Right cardiac atrium (tissue), 5 donors: ENCODE measurements at regions not wholly inside any gene's neighbourhood (a gene's known extent, or its start where the extent isn't known, plus 50 kb on each side); places are given as distances from the start of the nearest gene placed in this dataset.

Experiments
- ATAC-seq, 2 donors: fragments of 200-7000 bp; cut with Tn5 transposase; one replicate each; pipeline versions ENCODE4 v1.8.0 to v1.9.1; 2020; ENCODE audit warnings: moderate library complexity in 2 of 2, mild to moderate bottlenecking in 1 of 2
- DNase-seq, 3 donors: peaks; one replicate each; pipeline ENCODE4 v3.0.0-alpha.2; 2020
- H3K27ac ChIP-seq: one replicate; pipeline ENCODE4 v1.5.1; 2013; ENCODE audit warnings: mild to moderate bottlenecking, low read length, control low read depth, moderate library complexity
- H3K27me3 ChIP-seq: one replicate; pipeline ENCODE4 v1.6.1; 2013; ENCODE audit not compliant: control insufficient read depth, insufficient read depth
- H3K4me1 ChIP-seq: one replicate; pipeline ENCODE4 v1.6.1; 2013; ENCODE audit warnings: low read length; ENCODE audit not compliant: control insufficient read depth, insufficient read depth
- H3K4me3 ChIP-seq: one replicate; pipeline ENCODE4 v1.5.1; 2013; ENCODE audit warnings: low read length, control low read depth
- H3K9me3 ChIP-seq: one replicate; pipeline ENCODE4 v1.6.1; 2013; ENCODE audit warnings: low read length; ENCODE audit not compliant: control insufficient read depth
- WGBS: extraction: QIAGEN DNeasy Blood & Tissue Kit; methylation state at CpG from one replicate; pipeline ENCODE4 v1.1.7; 2013; 5-methylcytosine and 5-hydroxymethylcytosine counted together
- intact Hi-C, 4 donors: fragments of 100-400 bp; cut with DNase I; formaldehyde crosslinking; loops; one replicate each; pipeline versions ENCODE4 v1.11.0 to v1.14.0; 2022 to 2023
- donor health status: healthy with polysubstance abuse.
- donor health status: DM: no; HTN: yes; CAD: no.
- donor health status: DM: no; HTN: no; CAD: no.
- donor health status: DM: no; HTN: yes; CAD: no; lungs with severe emphysema.
- donor health status: DM: yes; HTN: yes; CAD: no.

DNA sequence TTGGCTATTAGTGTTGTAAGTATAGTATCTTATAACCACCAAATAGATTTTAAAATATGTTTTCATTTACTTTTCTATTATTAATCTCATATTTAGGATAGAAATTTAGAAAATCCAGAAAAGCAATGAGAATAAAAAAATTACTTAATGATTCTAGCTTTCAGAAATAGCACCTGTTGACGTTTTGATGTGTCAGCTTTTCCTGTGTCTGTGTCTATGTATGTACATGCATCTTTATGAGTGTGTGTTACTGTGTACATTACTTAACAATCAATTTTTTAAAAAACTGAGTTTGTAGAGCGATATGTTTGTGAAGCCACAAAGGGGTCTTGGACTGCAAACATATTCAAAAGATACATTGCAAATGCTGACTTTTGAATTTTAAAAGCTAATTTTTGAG lies 526.9 kb downstream of the BCKDHB start:
- ATAC-seq (no peak), DNase-seq (no peak)
- H3K27ac ChIP-seq, result no peak overlapping the region
- no peaks in the 10 kb centered on the region for H3K9me3 ChIP-seq
- WGBS, result 34% methylated on average over 2 of the region's 2 CpGs
- H3K4me1 ChIP-seq, result no peaks in the 10 kb centered on the region
- H3K27me3 ChIP-seq, result no peaks in the 10 kb centered on the region
- H3K4me3 ChIP-seq, result no peak overlapping the region
- intact Hi-C loops, result no loop called here

DNA sequence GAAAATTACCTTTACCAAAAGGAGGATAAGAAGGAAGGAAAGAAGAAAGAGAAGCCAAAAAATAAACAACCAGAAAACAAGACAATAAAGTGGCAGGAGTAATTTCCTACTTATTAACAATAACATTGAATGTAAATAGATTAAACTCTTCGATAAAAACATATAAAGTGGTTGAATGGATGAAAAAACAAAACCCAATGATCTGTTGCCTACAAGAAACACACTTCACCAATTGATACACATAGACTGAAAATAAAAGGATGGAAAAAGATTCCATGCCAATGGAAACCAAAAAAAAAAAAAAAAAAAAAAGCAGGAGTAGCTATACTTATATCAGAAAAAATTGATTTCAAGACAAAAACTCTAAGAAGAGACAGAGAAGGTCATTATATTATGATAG lies 518.9 kb downstream of the BCKDHB start:
- H3K4me1 ChIP-seq, result no peaks in the 10 kb centered on the region
- ATAC-seq (no peak), DNase-seq (no peak)
- H3K9me3 ChIP-seq, result no peaks in the 10 kb centered on the region
- intact Hi-C loops, result no loop called here
- no peak overlapping the region for H3K27ac ChIP-seq
- H3K27me3 ChIP-seq, result no peaks in the 10 kb centered on the region
- WGBS, result 85% methylated on average over 1 of the region's 1 CpG
- H3K4me3 ChIP-seq, result no peak overlapping the region

DNA sequence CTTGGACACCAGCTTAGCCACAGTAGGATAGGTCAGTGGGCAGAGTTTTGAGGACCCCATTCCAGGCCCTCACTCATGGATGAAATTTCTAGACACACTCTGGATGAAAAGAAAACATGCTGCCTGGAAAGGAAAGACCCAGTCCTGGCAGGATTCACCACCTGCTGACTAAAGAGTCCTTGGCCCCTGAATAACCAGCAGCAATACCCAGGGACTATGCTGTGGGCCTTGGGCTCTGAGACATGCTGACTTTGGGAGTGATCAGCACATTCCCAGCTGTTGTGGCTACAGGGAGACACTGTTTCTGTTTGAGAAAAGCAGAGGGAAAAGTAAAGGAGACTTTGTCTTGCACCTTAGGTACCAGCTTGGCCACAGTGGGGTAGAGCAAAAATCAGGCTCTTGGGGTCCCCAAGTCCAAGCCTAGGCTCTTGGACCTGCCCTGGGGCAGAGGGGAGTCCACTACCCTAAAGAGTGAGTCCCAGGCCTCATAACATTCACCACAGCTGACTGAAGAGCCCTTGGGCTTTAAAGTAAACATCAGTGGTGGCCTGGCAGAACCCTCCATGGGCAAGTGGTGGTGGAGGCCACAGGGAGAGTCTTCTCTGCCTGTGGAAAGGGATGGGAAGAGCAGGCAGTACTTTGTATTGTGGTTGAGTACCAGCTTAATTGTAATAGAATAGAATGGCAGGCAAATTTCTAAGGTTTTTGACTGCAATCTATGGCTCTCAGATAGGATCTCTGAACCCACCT lies 516.8 kb downstream of the BCKDHB start:
- DNase-seq (no peak), ATAC-seq (no peak)
- Histone ChIP-seq H3K4me3 (no peak overlapping the region), H3K9me3 (no peaks in the 10 kb centered on the region), H3K4me1 (no peaks in the 10 kb centered on the region), H3K27me3 (no peaks in the 10 kb centered on the region), H3K27ac (no peak overlapping the region)
- intact Hi-C loops, result no loop called here

DNA sequence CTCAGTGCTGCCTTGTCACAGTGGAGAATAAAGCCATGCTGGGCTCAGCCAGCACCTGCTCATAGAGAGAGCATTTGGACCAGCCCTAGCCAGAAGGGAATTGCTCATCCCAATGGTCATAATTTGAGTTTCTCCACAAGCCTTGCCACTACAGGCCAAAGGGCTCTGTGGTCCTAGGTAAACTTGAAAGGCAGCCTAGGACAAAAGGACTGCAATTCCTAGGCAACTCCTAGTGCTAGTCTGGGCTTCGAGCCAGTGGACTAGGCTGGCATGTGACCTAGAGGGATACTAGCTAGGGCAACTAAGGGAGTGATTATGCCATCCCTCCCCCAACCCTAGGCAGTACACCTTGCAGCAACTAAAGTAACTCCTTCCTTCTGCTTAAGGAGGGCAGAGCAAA lies 516.2 kb downstream of the BCKDHB start:
- intact Hi-C loops, result no loop called here
- WGBS, result 74% methylated on average over 1 of the region's 1 CpG
- Histone ChIP-seq H3K4me1 (no peaks in the 10 kb centered on the region), H3K27me3 (no peaks in the 10 kb centered on the region), H3K4me3 (no peak overlapping the region), H3K27ac (no peak overlapping the region), H3K9me3 (no peaks in the 10 kb centered on the region)
- DNase-seq (peak in 2 of 3 donors; percentile 26 to 42), ATAC-seq (peak in 1 of 2 donors; percentile 71)

DNA sequence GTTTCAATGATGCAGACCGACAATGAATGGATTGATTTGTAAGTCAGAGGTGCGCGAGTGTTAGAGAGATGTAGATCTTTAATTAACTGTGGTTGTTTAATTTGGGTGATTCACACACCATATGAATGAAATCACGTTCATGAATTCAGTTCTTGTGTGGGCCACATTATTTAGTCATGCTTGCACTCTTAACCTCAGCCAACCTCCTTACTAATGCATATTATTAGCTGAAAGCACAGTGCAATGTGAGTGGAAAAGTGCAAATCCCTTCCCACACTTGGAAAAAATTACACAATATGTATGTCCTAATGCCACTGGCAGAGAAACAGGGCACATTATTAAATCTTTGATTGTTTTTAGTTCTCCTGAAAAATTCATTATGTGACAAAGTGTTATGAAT lies 512.5 kb downstream of the BCKDHB start:
- no peak for DNase-seq
- Histone ChIP-seq H3K27me3 (no peaks in the 10 kb centered on the region), H3K9me3 (no peaks in the 10 kb centered on the region), H3K4me3 (no peak overlapping the region), H3K27ac (no peak overlapping the region), H3K4me1 (no peaks in the 10 kb centered on the region)
- no peak for ATAC-seq
- 80% methylated on average over 4 of the region's 4 CpGs for WGBS
- intact Hi-C loops, result no loop called here

DNA sequence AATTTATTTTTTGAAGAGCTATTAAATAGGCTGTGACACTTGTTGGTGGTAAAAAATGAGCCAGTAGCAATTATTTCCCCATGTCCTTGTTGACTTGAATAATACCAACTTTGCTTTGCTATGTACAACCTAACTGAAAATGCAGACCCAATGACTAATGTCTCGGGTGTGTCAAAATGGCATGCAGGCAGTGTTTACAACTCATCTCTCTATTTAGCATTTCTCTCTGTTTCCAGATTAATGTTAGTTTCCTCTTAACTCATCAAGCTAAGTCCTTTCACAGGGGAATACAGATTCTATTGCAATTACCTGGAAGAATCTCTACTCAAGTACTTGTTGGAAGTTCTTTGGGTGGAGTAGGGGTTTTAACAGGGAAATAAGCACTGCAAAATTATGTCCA lies 504.4 kb downstream of the BCKDHB start:
- WGBS, result 83% methylated on average over 1 of the region's 1 CpG
- ATAC-seq, result no peak

DNA sequence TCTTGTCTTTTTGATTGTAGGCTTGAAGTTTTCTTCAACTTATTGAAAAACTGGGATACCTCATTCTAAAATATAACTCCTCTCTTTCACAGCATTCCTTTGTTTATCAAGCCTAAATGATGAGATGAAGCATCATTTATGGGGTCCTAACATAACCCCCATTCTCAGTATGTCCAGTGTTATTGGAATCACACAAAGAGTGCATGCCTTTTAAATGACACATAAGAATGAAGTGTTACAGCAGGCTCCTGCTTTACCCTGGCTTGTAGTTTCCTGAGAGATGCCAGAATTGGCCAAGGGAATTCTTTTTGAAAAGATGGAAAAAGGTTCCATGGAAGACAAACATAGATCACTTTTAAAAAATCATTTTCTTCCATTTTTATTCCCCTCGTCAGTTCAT lies 502.4 kb downstream of the BCKDHB start:
- 71% methylated on average over 1 of the region's 1 CpG for WGBS
- ATAC-seq (no peak), DNase-seq (no peak)
- Histone ChIP-seq H3K27ac (no peak overlapping the region), H3K4me1 (peaks cover 3% of the 10 kb centered on the region), H3K4me3 (no peak overlapping the region), H3K9me3 (no peaks in the 10 kb centered on the region), H3K27me3 (no peaks in the 10 kb centered on the region)
- intact Hi-C loops, result loop anchor here in 1 of 4 donors (10.0 kb wide), 1 partner anchor 1146 kb away; the partner anchor contains the start of gene TENT5A

More for the DNA sequence above, 504.4 kb downstream of the BCKDHB start:
- no peak for DNase-seq
- Histone ChIP-seq H3K27ac (no peak overlapping the region), H3K4me1 (peaks cover 3% of the 10 kb centered on the region), H3K4me3 (no peak overlapping the region), H3K27me3 (no peaks in the 10 kb centered on the region), H3K9me3 (no peaks in the 10 kb centered on the region)
- intact Hi-C loops, result no loop called here

DNA sequence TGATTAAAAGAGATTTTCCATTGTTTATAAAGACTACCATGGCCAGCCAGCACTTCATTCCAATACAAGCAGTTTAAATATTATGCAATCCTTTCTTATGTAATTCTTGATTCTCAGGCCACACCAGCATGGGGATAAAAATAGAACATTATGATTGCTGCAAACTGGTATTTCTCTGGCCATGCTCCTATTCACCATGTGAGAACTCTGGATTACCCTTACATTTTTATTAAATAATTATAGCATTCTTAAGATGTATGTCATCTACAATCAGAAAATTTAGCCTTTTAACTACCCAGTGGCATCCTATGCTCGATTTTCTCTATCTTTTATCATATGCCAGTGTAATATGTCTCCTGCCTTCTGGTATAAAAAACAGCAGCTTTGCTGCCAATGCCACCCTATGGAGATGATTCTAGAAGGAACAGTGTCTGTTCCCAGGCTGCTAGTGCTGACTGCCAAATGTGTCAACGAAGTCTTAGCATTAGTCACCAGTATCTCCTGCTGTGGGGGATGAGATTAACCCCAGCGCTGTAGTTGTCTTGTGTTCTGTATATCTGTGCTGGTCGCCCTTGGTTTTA lies 501.4 kb downstream of the BCKDHB start:
- intact Hi-C loops, result loop anchor here in 1 of 4 donors (10.0 kb wide), 1 partner anchor 1147 kb away; the partner anchor contains the start of gene TENT5A
- peak in 1 of 3 donors; percentile 8 for DNase-seq

DNA sequence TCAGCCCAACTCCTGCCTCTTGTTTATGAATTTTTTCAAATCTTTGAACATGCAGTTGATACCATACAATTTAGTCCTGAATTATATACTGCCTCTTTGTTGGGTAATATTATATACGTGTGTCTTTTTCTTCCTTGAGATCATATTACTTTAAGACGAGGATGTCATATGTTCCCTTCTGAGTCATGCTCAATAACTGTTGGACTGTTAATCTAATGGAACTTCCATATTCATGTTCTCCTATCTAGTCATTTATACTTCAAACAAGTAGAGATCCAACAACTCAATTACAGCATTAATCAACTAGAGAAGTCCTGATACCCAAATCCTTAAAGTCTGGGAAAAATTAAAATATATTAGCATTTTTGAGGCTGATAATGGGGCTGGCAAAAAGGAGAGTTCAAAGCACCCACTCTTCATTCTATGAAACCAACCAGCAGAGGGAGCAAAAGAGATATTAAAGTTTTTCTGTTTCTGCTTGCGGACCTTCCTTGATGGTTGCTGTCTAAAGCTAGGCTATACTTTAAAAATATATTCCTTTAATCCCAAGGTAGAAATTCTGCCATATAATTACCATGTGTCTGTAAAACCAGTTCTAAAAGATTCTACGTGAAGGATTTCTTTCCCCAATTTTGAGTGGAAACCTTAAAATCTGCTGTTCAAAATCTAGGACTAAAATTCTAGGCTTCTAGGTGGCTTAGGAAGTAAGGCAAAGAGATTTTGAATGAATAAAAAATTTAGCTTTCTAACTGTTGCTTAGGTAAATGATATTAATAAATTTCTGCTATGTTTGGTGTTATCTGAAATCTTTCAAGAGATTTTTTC lies 498.9 kb downstream of the BCKDHB start:
- intact Hi-C loops, result loop anchor here in 1 of 4 donors (10.0 kb wide), 1 partner anchor 1149 kb away; the partner anchor contains the start of gene TENT5A
- DNase-seq (no peak), ATAC-seq (no peak)
- Histone ChIP-seq H3K27ac (no peak overlapping the region), H3K4me1 (peaks cover 3% of the 10 kb centered on the region), H3K9me3 (no peaks in the 10 kb centered on the region), H3K27me3 (no peaks in the 10 kb centered on the region), H3K4me3 (no peak overlapping the region)
- 31% methylated on average over 4 of the region's 4 CpGs for WGBS

More for the DNA sequence above, 501.4 kb downstream of the BCKDHB start:
- 37% methylated on average over 4 of the region's 4 CpGs for WGBS
- peaks cover 3% of the 10 kb centered on the region for H3K4me1 ChIP-seq
- H3K27me3 ChIP-seq, result no peaks in the 10 kb centered on the region
- H3K9me3 ChIP-seq, result no peaks in the 10 kb centered on the region
- no peak overlapping the region for H3K4me3 ChIP-seq
- no peak overlapping the region for H3K27ac ChIP-seq
- ATAC-seq, result peak; percentile 93 to 95

- Histone ChIP-seq H3K9me3 (no peaks in the 10 kb centered on the region), H3K27me3 (no peaks in the 10 kb centered on the region), H3K4me1 (peaks cover 3% of the 10 kb centered on the region), H3K27ac (no peak overlapping the region), H3K4me3 (no peak overlapping the region)
- ATAC-seq (no peak), DNase-seq (no peak)
- intact Hi-C loops, result loop anchor here in 1 of 4 donors (10.0 kb wide), 1 partner anchor 1151 kb away; the partner anchor contains the start of gene TENT5A
These were observed 497.2 kb downstream of the BCKDHB start for GRCh38 chr6:80603679-80604078.

- Histone ChIP-seq H3K4me3 (no peak overlapping the region), H3K27me3 (no peaks in the 10 kb centered on the region), H3K9me3 (no peaks in the 10 kb centered on the region), H3K4me1 (no peaks in the 10 kb centered on the region), H3K27ac (no peak overlapping the region)
- intact Hi-C loops, result no loop called here
- WGBS, result 90% methylated on average over 4 of the region's 4 CpGs
- ATAC-seq (no peak), DNase-seq (no peak)
These were observed 488.0 kb downstream of the BCKDHB start for GRCh38 chr6:80594461-80594860.
